ENCODE measurements at regions not wholly inside any gene's neighbourhood (a gene's known extent, or its start where the extent isn't known, plus 50 kb on each side); places are given as distances from the start of the nearest gene placed in this dataset.

GRCh38 chr20:60897976-60898375 lies 354.1 kb upstream of the CDH4 start:
- DNase-seq (ENCODE audit: low read depth): no peak
- ChIA-PET POLR2A (no interaction called here), CTCF (no interaction called here)
- TF ChIP-seq CTCF (IDR thresholded peaks at IDR 0.05; ENCODE audit: insufficient read depth, low read depth, low read length): no peak
- no peak overlapping the region for H3K4me3 ChIP-seq (ENCODE audit: low read depth, low read length)
- no peaks in the 10 kb centered on the region for H3K27me3 ChIP-seq (ENCODE audit: control insufficient read depth, insufficient read depth, low read length)
- H3K36me3 ChIP-seq (ENCODE audit: control insufficient read depth, insufficient read depth, low read length): no peaks in the 10 kb centered on the region

GRCh38 chr20:60899320-60899719 lies 352.7 kb upstream of the CDH4 start:
- ChIA-PET CTCF (no interaction called here), POLR2A (no interaction called here)
- DNase-seq (ENCODE audit: low read depth): no peak
- no peaks in the 10 kb centered on the region for H3K27me3 ChIP-seq (ENCODE audit: control insufficient read depth, insufficient read depth, low read length)
- H3K4me3 ChIP-seq (ENCODE audit: low read depth, low read length): no peak overlapping the region
- TF ChIP-seq CTCF (IDR thresholded peaks at IDR 0.05; ENCODE audit: insufficient read depth, low read depth, low read length): no peak
- H3K36me3 ChIP-seq (ENCODE audit: control insufficient read depth, insufficient read depth, low read length): no peaks in the 10 kb centered on the region

GRCh38 chr20:60900618-60901017 lies 351.4 kb upstream of the CDH4 start:
- no peak for TF ChIP-seq CTCF (IDR thresholded peaks at IDR 0.05; ENCODE audit: insufficient read depth, low read depth, low read length)
- POLR2A ChIA-PET: no interaction called here
- CTCF ChIA-PET: no interaction called here
- DNase-seq (ENCODE audit: low read depth): no peak
- no peaks in the 10 kb centered on the region for H3K36me3 ChIP-seq (ENCODE audit: control insufficient read depth, insufficient read depth, low read length)
- no peaks in the 10 kb centered on the region for H3K27me3 ChIP-seq (ENCODE audit: control insufficient read depth, insufficient read depth, low read length)
- no peak overlapping the region for H3K4me3 ChIP-seq (ENCODE audit: low read depth, low read length)

- DNase-seq (ENCODE audit: low read depth): no peak
- Histone ChIP-seq H3K36me3 (ENCODE audit: control insufficient read depth, insufficient read depth, low read length) (no peaks in the 10 kb centered on the region), H3K4me3 (ENCODE audit: low read depth, low read length) (no peak overlapping the region), H3K27me3 (ENCODE audit: control insufficient read depth, insufficient read depth, low read length) (no peaks in the 10 kb centered on the region)
- TF ChIP-seq CTCF (IDR thresholded peaks at IDR 0.05; ENCODE audit: insufficient read depth, low read depth, low read length): no peak
- CTCF ChIA-PET: interaction anchor here (0.9 kb wide), 1 partner anchor 328 kb away, joined by 3 read pairs; no protein-coding TSS in a partner anchor
- POLR2A ChIA-PET: no interaction called here
Observed at GRCh38 chr20:60901831-60902230, 350.2 kb upstream of the CDH4 start.

- ChIA-PET CTCF (interaction anchor here (0.6 kb wide), 1 partner anchor 284 kb away, joined by 3 read pairs; no protein-coding TSS in a partner anchor), POLR2A (no interaction called here)
- Histone ChIP-seq H3K4me3 (ENCODE audit: low read depth, low read length) (no peak overlapping the region), H3K27me3 (ENCODE audit: control insufficient read depth, insufficient read depth, low read length) (no peaks in the 10 kb centered on the region), H3K36me3 (ENCODE audit: control insufficient read depth, insufficient read depth, low read length) (no peaks in the 10 kb centered on the region)
- TF ChIP-seq CTCF (IDR thresholded peaks at IDR 0.05; ENCODE audit: insufficient read depth, low read depth, low read length): no peak
- DNase-seq (ENCODE audit: low read depth): no peak
Observed at GRCh38 chr20:60903325-60903971, 348.6 kb upstream of the CDH4 start.
